ENCODE measurements at regions not wholly inside any gene's neighbourhood (a gene's known extent, or its start where the extent isn't known, plus 50 kb on each side); places are given as distances from the start of the nearest gene placed in this dataset.
"Not testable (repeated sequence)": the region's sequence is repeated elsewhere in the genome, so short reads cannot be mapped to it uniquely, and the experiment has no call there.

DNA sequence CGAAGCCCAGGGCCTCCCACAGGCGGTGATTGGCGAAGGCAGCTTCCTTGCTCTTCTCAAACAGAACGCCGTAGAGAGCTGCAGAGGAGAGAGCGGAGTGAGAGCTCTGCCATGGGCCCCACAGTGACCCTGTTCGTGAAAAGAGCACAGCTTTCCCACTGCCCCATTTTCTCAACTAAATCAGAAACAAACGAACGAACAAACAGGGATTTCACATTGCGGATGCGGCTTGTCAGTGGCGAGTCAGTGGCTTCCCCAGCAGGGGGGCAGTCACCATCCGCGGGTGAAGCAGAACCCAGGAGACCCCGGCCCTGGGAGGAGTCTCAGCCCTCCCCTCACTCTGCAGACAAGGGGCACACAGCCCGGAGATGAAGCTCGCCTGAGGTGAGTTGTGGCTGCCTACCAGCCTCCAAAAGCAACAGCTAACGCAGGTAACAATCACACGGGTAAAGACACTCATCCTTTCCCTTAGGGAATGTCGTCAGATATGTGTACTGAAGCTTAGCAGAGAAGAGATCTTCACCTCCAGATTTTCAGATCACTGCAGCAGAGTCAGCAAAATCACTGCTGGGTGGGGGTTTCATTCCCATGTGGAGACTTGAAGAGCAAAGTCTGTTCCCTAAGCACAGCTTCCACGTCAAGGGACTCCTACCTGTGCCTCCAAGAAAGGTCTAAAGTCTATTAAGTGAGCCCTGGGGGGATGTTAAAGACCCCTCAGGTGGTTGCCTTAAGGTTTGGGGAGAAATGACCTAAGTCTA lies 51.2 kb upstream of the GPR31 start:
- DNase-seq (ENCODE audit: low spot score) = no peak
- no peak for FAIRE-seq

- FAIRE-seq (no peak), DNase-seq (ENCODE audit: low spot score) (no peak)
These were observed 51.8 kb upstream of the GPR31 start for GRCh38 chr6:167209577-167209975.

DNA sequence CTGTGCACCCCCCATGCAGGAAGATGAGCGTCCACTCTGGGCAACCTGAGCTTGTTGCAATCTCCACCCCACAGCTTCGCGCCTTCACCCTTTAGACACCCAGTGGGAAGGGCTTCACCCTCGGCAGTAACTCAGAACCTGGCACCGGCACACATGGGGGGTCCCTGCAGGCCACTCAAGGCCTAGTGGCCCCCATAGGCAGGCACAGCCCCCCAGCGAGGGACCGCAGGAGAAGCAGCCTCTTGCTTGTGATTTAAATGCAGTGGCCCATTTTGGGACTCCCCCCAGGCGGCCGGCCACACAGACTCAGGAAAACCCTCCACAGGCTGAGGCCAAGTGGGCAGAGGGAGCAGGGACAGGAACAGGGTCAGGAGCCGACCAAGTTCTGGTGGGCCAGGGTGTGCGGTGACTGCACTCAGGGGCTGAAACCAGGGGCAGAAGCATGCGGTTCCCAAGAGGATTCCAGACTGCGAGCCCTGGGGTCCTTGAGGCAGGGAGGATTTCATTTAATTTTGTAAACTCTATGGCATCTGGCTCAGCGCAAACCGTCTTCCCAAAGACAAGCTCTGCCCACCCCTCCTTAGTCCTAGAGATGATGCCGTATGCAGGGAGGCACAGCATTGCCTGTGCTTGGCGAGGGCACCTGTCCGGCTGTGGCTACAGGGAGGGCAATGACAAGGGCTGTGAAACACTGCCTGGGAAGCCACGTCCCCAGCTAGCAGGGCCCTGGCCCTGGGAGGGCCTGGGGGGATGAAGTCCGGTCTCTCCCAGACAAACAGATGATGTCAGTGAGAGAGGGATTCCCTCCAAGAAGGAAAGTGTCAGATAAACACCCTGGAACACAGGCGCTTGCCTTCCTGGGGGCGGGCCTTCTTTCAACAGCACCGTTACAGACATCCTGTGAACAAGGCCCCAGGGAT lies 52.9 kb upstream of the GPR31 start:
- FAIRE-seq = no peak
- no peak for DNase-seq (ENCODE audit: low spot score)

DNA sequence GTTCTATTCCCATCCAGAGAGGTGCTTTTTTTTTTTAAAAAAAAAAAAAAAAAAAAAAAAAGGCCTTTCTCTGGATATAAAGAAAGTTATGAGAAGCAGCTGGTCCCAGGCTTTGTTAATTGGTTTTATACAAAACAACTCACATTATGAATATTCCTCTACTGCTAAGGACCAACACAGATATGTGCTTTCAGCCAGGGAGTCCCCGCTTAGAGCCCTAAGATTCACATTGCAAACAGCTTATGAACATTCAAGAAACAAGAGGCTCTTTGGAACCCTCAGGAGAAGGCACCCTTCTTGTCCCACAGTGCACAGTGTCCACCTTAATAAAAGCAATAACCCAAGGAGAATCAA lies 53.5 kb upstream of the GPR31 start:
- no peak for DNase-seq (ENCODE audit: low spot score)
- FAIRE-seq = no peak

GRCh38 chr6:167211881-167212712 lies 54.3 kb upstream of the GPR31 start:
- no peak for DNase-seq (ENCODE audit: low spot score)
- no peak for FAIRE-seq

DNA sequence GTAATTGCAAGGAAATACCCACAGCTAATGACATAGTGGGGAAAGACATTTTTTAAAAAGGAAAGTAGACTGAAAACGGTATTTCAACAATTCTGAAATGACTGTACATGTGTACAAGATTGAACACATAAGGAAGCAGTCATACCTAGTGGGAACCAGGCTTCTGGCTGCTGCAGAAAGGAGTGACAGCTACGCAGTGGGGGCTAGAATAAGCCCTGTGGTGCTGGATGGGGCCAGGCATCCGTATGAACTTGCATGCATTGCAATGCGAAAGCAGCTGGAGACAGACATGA lies 54.9 kb upstream of the GPR31 start:
- FAIRE-seq (no peak), DNase-seq (ENCODE audit: low spot score) (no peak)

- DNase-seq (ENCODE audit: low spot score) (no peak), FAIRE-seq (no peak)
These were observed 56.4 kb upstream of the GPR31 start for GRCh38 chr6:167214206-167214605.

- not testable (repeated sequence) for DNase-seq (ENCODE audit: low spot score); FAIRE-seq
These were observed 57.9 kb upstream of the GPR31 start for GRCh38 chr6:167215429-167216250.

DNA sequence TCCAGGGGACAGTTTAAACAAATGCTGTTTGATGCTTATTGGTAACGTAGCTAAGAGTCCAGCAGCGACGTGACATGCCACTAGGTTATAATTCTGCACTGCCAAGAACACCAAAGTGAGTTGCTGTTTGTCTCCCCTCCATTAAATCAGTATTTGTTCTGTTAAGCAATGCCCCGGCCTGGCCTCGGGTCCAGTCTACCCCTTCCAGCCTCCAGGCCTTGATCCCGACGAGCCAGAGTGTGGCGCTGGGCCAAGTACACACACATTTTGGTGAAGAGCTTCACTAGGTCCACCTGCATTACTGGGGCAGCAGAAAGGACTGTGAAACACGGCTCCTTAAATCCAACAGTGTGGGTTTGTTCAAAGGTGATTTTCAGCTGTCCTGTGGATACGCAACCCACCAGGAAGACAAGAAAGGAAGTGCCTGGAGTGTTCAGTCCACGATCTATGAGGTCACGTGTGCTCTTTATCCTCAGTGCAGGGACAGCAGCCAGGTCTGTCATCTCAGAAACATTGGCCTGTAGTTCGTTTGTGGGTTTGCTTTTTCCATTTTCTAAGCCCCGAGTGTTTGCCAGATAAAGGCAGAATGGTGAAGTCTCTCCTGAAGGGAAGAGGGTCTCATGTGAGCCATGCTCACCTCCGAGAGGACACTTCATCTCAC lies 58.7 kb upstream of the GPR31 start:
- peak; percentile 94 for FAIRE-seq

GRCh38 chr6:167217073-167217472 lies 59.3 kb upstream of the GPR31 start:
- not testable (repeated sequence) for FAIRE-seq; DNase-seq (ENCODE audit: low spot score)

More for the DNA sequence above, 58.7 kb upstream of the GPR31 start:
- DNase-seq (ENCODE audit: low spot score) = not testable (repeated sequence)

- FAIRE-seq = peak; percentile 44
- DNase-seq (ENCODE audit: low spot score) = not testable (repeated sequence)
These were observed 60.4 kb upstream of the GPR31 start for GRCh38 chr6:167217951-167218759.

DNA sequence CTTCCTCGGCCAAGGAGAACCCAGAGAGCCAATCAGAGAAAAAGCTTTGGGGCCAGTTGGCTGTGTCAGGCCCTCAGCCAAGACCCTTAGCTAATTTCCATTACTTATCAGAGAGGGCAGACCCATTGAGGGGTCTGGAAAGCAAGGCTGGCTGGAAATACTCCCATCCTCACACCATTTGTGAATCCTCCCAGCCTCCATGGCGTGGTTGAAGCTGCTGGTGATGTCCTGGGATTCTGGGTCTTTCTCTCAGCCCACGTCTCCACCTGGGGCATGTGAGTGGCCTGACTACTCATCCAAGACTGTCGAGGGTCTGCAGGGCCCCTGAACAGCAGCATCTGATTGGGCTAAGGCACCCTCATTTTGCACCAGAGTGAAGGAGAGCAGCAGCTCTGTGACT lies 61.3 kb upstream of the GPR31 start:
- not testable (repeated sequence) for FAIRE-seq; DNase-seq (ENCODE audit: low spot score)

DNA sequence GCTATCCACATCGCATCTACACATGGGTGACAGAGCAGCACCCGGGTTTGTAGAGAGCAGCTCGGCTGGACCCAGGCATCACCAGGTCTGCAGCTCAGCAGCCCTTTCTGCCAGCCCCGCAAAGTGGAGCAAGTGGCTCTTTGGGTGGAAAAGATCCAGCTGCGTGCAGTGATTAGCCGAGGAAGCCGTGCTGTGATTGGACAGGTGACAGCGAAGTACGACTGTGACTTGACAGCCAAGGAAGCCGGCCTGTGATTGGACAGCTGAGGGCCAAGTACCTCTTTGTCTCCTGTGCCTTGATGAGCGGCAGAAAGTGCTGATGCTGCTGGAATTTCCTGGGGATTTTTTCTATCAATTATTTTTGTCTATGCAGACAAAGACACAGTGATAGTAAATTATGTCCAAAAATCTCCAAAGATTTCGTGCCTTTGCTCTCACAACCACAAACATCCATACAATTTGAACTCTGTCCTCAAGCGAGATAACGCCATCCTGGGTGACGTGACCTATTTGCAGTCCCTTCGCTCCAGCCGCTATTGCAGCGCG lies 62.3 kb upstream of the GPR31 start:
- FAIRE-seq = peak; percentile 55
- DNase-seq (ENCODE audit: low spot score) = no peak

DNA sequence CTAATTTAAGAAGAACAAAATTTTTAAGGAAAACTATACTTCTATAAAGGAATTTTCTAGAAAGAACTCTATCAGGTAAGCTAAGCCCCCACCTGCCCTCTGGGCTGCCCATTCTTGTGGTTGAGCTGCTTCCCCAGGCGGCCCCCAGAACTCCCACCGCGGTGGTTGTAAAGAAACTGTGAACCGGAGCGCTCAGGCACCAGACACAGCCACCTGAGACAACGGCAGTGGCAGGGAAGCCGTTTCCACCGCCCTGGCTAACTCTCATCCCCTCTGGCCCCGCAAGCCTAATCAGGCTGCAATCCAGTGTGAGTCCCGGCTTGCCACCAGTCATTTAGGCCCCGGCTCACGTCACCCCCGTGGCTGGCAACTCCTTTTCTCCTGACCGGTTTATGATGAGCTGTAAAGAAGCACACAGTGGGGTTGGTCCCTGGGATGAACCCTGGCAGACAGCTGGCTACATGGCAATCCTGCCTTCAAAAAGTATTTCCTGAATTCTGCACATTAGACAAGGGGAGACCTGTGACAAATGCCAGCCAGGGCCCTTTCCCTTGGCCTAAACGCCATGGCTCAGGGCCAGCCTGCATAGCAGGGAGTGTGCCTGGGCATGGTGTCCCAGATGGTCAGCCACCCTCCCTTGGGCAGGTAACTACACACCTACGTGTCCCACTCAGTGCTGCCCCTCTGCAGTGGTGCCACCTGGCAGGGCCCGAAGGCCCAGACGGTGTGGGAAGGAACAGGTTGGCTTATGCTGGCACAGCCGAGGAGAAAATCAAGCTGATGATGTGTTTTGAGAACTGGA lies 63.8 kb upstream of the GPR31 start:
- peak; percentile 91 for FAIRE-seq
- DNase-seq (ENCODE audit: low spot score) = no peak

DNA sequence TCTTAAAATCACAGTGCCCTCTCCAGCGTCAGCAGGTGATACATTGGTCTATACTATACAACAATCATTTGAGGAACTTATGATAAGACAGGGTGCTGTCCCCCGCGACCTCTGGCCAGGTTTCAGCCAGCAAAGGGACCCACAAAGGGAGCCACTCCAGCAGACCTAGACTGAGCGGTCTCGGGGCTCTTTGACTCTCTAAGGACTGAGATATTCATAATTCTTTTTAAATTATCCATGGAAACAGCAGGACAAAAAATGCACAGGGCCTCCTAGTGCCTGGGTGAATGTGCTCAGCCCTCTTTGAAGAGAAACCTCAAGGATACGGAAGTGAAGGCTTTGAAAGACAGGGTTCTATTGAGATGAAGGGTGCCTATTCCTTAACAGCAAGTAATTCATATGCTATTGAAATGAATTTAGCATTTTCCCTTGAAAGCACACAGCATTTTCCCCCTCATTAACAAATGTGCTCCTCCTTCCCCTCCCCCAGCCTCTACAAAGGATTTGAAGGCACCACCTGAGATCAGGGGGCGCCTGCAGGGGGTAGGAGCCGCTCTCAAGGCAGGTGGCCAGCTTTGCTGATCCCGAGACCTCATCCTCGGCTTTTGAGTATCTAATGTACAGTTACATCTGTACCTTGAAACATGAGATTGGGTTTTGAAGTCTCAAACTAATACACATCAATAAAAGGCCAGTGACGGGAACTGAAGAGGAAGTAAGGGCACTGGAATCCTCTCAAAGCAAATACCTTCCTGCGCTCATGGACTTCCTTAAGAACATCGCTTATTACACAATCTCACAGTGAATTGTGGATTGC lies 65.3 kb upstream of the UNC93A start:
- not testable (repeated sequence) for FAIRE-seq; DNase-seq (ENCODE audit: low spot score)

GRCh38 chr6:167226383-167226685 lies 64.8 kb upstream of the UNC93A start:
- FAIRE-seq = no peak
- DNase-seq (ENCODE audit: low spot score) = no peak

- FAIRE-seq = no peak
- DNase-seq (ENCODE audit: low spot score) = no peak
These were observed 64.3 kb upstream of the UNC93A start for GRCh38 chr6:167226791-167227190.

GRCh38 chr6:167227984-167228383 lies 63.1 kb upstream of the UNC93A start:
- no peak for DNase-seq (ENCODE audit: low spot score)

More at GRCh38 chr6:167227984-167228383, 63.1 kb upstream of the UNC93A start:
- no peak for FAIRE-seq

Data from urothelium cell line (cell line).